HEK293 (cell line): ENCODE measurements at regions not wholly inside any gene's neighbourhood (a gene's known extent, or its start where the extent isn't known, plus 50 kb on each side); places are given as distances from the start of the nearest gene placed in this dataset.

ENCODE experiments used
- CTCF ChIA-PET: fragments of 350-600 bp; formaldehyde crosslinking; extraction: SDS; loops from one replicate; lab custom pipeline; 2021; ENCODE audit warnings: antibody characterized with exemption; lab: Yijun Ruan, JAX
- POLR2A ChIA-PET: fragments of 300-600 bp; formaldehyde crosslinking; extraction: SDS; loops from one replicate; lab custom pipeline; 2020; ENCODE audit warnings: antibody characterized with exemption, inconsistent platforms; lab: Yijun Ruan, JAX
- H3K27ac ChIP-seq: fragments of 200-500 bp; sonication (Bioruptor generic); 2 replicates; pipeline ENCODE4 v1.5.1; 2014; ENCODE audit warnings: low read depth, low read length, control low read depth, inconsistent platforms; ENCODE audit errors: extremely low read depth
- H3K36me3 ChIP-seq, 2 experiments: fragments of 200-500 bp in 1 of 2; sonication (Bioruptor generic) in 1 of 2; 1 replicate in 1 of 2; 2 replicates in 1 of 2; pipeline ENCODE4 v1.5.1; 2014 to 2017; ENCODE audit warnings: inconsistent platforms in 2 of 2, low read length in 2 of 2; ENCODE audit not compliant: control insufficient read depth in 2 of 2, insufficient read depth in 1 of 2
- H3K4me1 ChIP-seq: fragments of 200-500 bp; sonication (Bioruptor generic); 2 replicates; pipeline ENCODE4 v1.5.1; 2014; ENCODE audit warnings: mild to moderate bottlenecking, low read length, inconsistent platforms; ENCODE audit not compliant: control insufficient read depth, insufficient read depth
- H3K4me3 ChIP-seq: 2 replicates; pipeline ENCODE4 v1.5.1; 2011; ENCODE audit warnings: low read depth, mild to moderate bottlenecking, control low read depth, low read length, moderate library complexity
- H3K9me3 ChIP-seq: fragments of 200-500 bp; sonication (Bioruptor generic); 2 replicates; pipeline ENCODE4 v1.5.1; 2014; ENCODE audit warnings: low read depth, low read length, inconsistent platforms; ENCODE audit not compliant: control insufficient read depth, insufficient read depth
- EGR2 ChIP-seq: fragments of 450-650 bp; formaldehyde crosslinking; IDR thresholded peaks from 2 replicates; pipeline ENCODE4 v1.5.1; 2016; ENCODE audit warnings: low read depth, missing biosample characterization, missing genetic modification characterization
- HOXA7 ChIP-seq: sonication (generic); formaldehyde crosslinking; IDR thresholded peaks from 2 replicates; pipeline ENCODE4 v1.8.1; 2022; ENCODE audit warnings: missing genetic modification reagents, borderline replicate concordance
- HOXC10 ChIP-seq: sonication (generic); formaldehyde crosslinking; IDR thresholded peaks from 2 replicates; pipeline ENCODE4 v1.8.1; 2023; ENCODE audit warnings: mild to moderate bottlenecking, missing genetic modification reagents
- HOXD13 ChIP-seq: sonication (generic); formaldehyde crosslinking; IDR thresholded peaks from 2 replicates; pipeline ENCODE4 v1.8.0; 2022; ENCODE audit warnings: missing genetic modification reagents, borderline replicate concordance
- KLF7 ChIP-seq: fragments of 450-650 bp; formaldehyde crosslinking; IDR thresholded peaks from 2 replicates; pipeline ENCODE4 v1.5.1; 2016; ENCODE audit warnings: missing biosample characterization, missing genetic modification characterization, borderline replicate concordance
- PRDM1 ChIP-seq: fragments of 450-650 bp; formaldehyde crosslinking; IDR thresholded peaks from 2 replicates; pipeline ENCODE4; 2016; ENCODE audit warnings: missing biosample characterization, missing genetic modification characterization
- REPIN1 ChIP-seq: fragments of 450-650 bp; formaldehyde crosslinking; IDR thresholded peaks from 2 replicates; pipeline ENCODE4 v1.5.1; 2017; ENCODE audit warnings: missing biosample characterization, missing genetic modification characterization, low read depth
- SP2 ChIP-seq: fragments of 450-650 bp; formaldehyde crosslinking; IDR thresholded peaks from 2 replicates; pipeline ENCODE4 v1.5.1; 2016; ENCODE audit warnings: missing biosample characterization, missing genetic modification characterization
- YY2 ChIP-seq: fragments of 450-650 bp; formaldehyde crosslinking; IDR thresholded peaks from 2 replicates; pipeline ENCODE4 v1.5.1; 2016; ENCODE audit warnings: missing biosample characterization, missing genetic modification characterization
- ZNF10 ChIP-seq: fragments of 450-650 bp; formaldehyde crosslinking; IDR thresholded peaks from 2 replicates; pipeline ENCODE4 v1.5.1; 2017; ENCODE audit warnings: missing biosample characterization, missing genetic modification characterization
- ZNF132 ChIP-seq: fragments of 450-650 bp; formaldehyde crosslinking; IDR thresholded peaks from 2 replicates; pipeline ENCODE4 v1.5.1; 2017; ENCODE audit warnings: missing biosample characterization, missing genetic modification characterization, borderline replicate concordance
- ZNF221 ChIP-seq: fragments of 450-650 bp; formaldehyde crosslinking; IDR thresholded peaks from 2 replicates; pipeline ENCODE4 v1.5.1; 2017; ENCODE audit warnings: missing biosample characterization, missing genetic modification characterization, borderline replicate concordance
- ZNF23 ChIP-seq: fragments of 450-650 bp; formaldehyde crosslinking; IDR thresholded peaks from 2 replicates; pipeline ENCODE4 v1.5.1; 2016; ENCODE audit warnings: missing biosample characterization, missing genetic modification characterization, borderline replicate concordance
- ZNF248 ChIP-seq: fragments of 450-650 bp; formaldehyde crosslinking; IDR thresholded peaks from 2 replicates; pipeline ENCODE4 v1.5.1; 2017; ENCODE audit warnings: missing biosample characterization, missing genetic modification characterization
- ZNF274 ChIP-seq, 2 experiments: fragments of 200-500 bp in 1 of 2; fragments of 450-650 bp in 1 of 2; sonication (Bioruptor generic) in 1 of 2; formaldehyde crosslinking in 1 of 2; IDR thresholded peaks; 2 replicates each; pipeline versions ENCODE4 v1.5.1 to v1.6.1; 2014 to 2016; ENCODE audit warnings: borderline replicate concordance in 1 of 2, inconsistent platforms in 1 of 2, low read length in 1 of 2, missing biosample characterization in 1 of 2, missing genetic modification characterization in 1 of 2
- ZNF501 ChIP-seq: fragments of 450-650 bp; formaldehyde crosslinking; IDR thresholded peaks from 2 replicates; pipeline ENCODE4 v1.5.1; 2016; ENCODE audit warnings: missing biosample characterization, missing genetic modification characterization
- ZNF514 ChIP-seq: fragments of 450-650 bp; formaldehyde crosslinking; IDR thresholded peaks from 2 replicates; pipeline ENCODE4 v1.5.1; 2016; ENCODE audit warnings: missing biosample characterization, missing genetic modification characterization
- ZNF521 ChIP-seq: fragments of 450-650 bp; formaldehyde crosslinking; IDR thresholded peaks from 2 replicates; pipeline ENCODE4 v1.5.1; 2017; ENCODE audit warnings: missing biosample characterization, mild to moderate bottlenecking, missing genetic modification characterization
- ZNF600 ChIP-seq: fragments of 450-650 bp; formaldehyde crosslinking; IDR thresholded peaks from 2 replicates; pipeline ENCODE4 v1.5.1; 2016; ENCODE audit warnings: missing biosample characterization, missing genetic modification characterization
- ZNF610 ChIP-seq: fragments of 450-650 bp; formaldehyde crosslinking; IDR thresholded peaks from 2 replicates; pipeline ENCODE4 v1.5.1; 2016; ENCODE audit warnings: missing biosample characterization, missing genetic modification characterization, borderline replicate concordance
- ZNF747 ChIP-seq: fragments of 450-650 bp; formaldehyde crosslinking; IDR thresholded peaks from 2 replicates; pipeline ENCODE4 v1.5.1; 2016; ENCODE audit warnings: missing biosample characterization, missing genetic modification characterization
- ZNF777 ChIP-seq: fragments of 450-650 bp; formaldehyde crosslinking; IDR thresholded peaks from 2 replicates; pipeline ENCODE4 v1.5.1; 2017; ENCODE audit warnings: missing biosample characterization, missing genetic modification characterization, borderline replicate concordance
- ZNF791 ChIP-seq: fragments of 450-650 bp; formaldehyde crosslinking; IDR thresholded peaks from 2 replicates; pipeline ENCODE4 v1.5.1; 2016; ENCODE audit warnings: missing biosample characterization, missing genetic modification characterization
- ZNF792 ChIP-seq: fragments of 450-650 bp; formaldehyde crosslinking; IDR thresholded peaks from 2 replicates; pipeline ENCODE4 v1.5.1; 2016; ENCODE audit warnings: missing biosample characterization, missing genetic modification characterization
- TF ChIP-seq, protein P1 (sequence below): fragments of 450-650 bp; formaldehyde crosslinking; IDR thresholded peaks from 2 replicates; pipeline ENCODE4 v1.5.1; 2016; ENCODE audit warnings: missing biosample characterization, missing genetic modification characterization, low read depth
- TF ChIP-seq, protein P2 (sequence below): fragments of 450-650 bp; formaldehyde crosslinking; optimal IDR thresholded peaks from 2 replicates; pipeline ENCODE3; 2016; ENCODE audit warnings: missing biosample characterization, mild to moderate bottlenecking, missing genetic modification characterization

DNA sequence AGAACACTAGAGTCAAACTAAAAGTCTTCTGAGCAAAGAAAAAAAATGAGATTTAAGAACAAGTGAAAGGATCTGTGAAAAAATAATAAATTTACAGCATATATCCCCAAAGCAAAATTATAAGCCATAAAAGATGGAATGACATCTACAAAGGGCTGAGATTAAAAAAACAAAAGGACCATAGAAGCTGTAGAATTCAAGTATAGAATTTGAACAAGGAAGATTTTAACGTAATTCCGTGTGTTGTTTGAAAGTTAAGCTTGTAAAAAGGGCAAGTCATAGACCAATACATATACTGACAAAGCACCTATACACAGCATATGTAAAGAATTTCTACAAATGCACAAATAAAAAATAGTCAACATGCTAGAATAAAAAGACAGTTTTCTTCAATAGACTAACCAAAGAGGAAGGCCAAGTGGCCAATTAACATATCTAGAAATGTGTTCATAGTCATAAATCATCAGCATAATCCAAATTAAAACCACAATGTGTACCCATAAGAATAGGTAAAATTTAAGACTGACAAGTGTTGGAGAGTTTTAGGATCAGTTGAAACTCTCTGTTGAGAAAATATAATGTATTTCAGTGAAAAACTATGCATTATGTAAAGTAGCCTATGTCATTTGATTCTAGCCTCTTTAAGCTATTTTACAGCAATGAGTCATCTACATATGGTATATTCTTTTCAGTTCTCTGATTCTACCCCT lies 674.9 kb downstream of the OLFM4 start:
- TF ChIP-seq REPIN1: no peak
- ChIA-PET CTCF (no interaction called here), POLR2A (no interaction called here)
- H3K9me3 ChIP-seq: no peaks in the 10 kb centered on the region
- no peaks in the 10 kb centered on the region for H3K36me3 ChIP-seq
- no peaks in the 10 kb centered on the region for H3K4me1 ChIP-seq
- no peak overlapping the region for H3K27ac ChIP-seq
- no peak overlapping the region for H3K4me3 ChIP-seq

DNA sequence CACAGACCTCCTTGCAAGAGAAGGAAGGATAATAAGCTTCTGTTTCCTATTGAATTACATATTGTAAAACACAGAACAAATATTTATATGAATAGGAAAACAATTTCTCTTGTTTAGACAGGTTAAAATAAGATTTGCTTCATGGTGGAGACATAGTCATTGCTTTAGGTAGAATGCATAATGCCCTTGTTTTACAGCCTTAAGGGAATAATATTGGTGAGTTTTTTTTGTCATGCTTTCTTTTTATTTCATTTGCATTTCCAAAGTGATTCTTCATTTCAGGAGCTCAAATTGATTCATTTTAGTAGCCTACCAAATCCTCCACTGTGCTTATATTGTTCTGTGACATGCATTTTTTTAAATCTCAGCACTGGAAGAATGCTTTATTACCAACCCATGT lies 690.7 kb downstream of the OLFM4 start:
- Histone ChIP-seq H3K4me1 (no peaks in the 10 kb centered on the region), H3K4me3 (no peak overlapping the region), H3K27ac (no peak overlapping the region), H3K9me3 (no peaks in the 10 kb centered on the region), H3K36me3 (no peaks in the 10 kb centered on the region)
- POLR2A ChIA-PET: no interaction called here
- CTCF ChIA-PET: no interaction called here
- TF ChIP-seq ZNF10 (tag by site-specific recombination) (no peak), HOXA7 (CRISPR knock-in tag) (no peak), ZNF777 (tag by site-specific recombination) (no peak), ZNF501 (tag by site-specific recombination) (no peak), ZNF747 (no peak), KLF7 (tag by site-specific recombination) (no peak), HOXC10 (CRISPR knock-in tag) (no peak), ZNF521 (tag by site-specific recombination) (no peak), ZNF274 (IDR thresholded peaks at IDR 0.05; ENCODE audit: low read length) (no peak), ZNF274 (tag by site-specific recombination; IDR thresholded peaks at IDR 0.05; ENCODE audit: borderline replicate concordance) (no peak), PRDM1 (tag by site-specific recombination) (no peak), ZNF610 (tag by site-specific recombination) (no peak), YY2 (tag by site-specific recombination) (no peak), ZNF792 (tag by site-specific recombination) (no peak)
- TF ChIP-seq, protein P1, sequence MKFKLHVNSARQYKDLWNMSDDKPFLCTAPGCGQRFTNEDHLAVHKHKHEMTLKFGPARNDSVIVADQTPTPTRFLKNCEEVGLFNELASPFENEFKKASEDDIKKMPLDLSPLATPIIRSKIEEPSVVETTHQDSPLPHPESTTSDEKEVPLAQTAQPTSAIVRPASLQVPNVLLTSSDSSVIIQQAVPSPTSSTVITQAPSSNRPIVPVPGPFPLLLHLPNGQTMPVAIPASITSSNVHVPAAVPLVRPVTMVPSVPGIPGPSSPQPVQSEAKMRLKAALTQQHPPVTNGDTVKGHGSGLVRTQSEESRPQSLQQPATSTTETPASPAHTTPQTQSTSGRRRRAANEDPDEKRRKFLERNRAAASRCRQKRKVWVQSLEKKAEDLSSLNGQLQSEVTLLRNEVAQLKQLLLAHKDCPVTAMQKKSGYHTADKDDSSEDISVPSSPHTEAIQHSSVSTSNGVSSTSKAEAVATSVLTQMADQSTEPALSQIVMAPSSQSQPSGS (tag by site-specific recombination): no peak
- TF ChIP-seq, protein P2, sequence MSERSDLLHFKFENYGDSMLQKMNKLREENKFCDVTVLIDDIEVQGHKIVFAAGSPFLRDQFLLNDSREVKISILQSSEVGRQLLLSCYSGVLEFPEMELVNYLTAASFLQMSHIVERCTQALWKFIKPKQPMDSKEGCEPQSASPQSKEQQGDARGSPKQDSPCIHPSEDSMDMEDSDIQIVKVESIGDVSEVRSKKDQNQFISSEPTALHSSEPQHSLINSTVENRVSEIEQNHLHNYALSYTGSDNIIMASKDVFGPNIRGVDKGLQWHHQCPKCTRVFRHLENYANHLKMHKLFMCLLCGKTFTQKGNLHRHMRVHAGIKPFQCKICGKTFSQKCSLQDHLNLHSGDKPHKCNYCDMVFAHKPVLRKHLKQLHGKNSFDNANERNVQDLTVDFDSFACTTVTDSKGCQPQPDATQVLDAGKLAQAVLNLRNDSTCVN (tag by site-specific recombination): no peak

DNA sequence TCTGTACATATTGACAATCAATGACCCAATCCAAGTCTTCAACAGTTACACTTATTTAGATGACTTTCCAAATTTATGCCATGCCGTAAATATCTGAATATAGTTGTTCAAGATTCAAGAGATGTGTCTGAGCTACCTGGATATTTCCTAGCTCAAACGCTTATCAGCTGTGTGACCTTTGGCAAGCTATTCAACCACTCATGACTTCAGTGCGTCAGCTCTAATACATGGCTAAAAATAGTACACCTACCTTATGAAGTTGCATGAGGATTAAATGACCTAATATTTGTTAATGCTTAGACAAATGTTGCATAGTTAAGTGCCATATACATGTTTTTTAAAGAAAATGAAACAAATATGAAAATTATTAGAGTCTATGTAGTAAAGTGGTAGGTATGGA lies 704.1 kb downstream of the OLFM4 start:
- Histone ChIP-seq H3K4me1 (no peaks in the 10 kb centered on the region), H3K4me3 (no peak overlapping the region), H3K27ac (no peak overlapping the region), H3K36me3 (no peaks in the 10 kb centered on the region), H3K9me3 (no peaks in the 10 kb centered on the region)
- ChIA-PET CTCF (no interaction called here), POLR2A (no interaction called here)
- TF ChIP-seq SP2 (tag by site-specific recombination) (no peak), REPIN1 (no peak), EGR2 (no peak), ZNF600 (no peak), ZNF221 (tag by site-specific recombination) (no peak), HOXD13 (CRISPR knock-in tag) (no peak), ZNF132 (tag by site-specific recombination) (no peak), ZNF791 (tag by site-specific recombination) (no peak), ZNF23 (tag by site-specific recombination) (no peak), ZNF514 (no peak), ZNF248 (no peak)
